Gastroesophageal sphincter (tissue), 3 donors: ENCODE measurements at regions not wholly inside any gene's neighbourhood (a gene's known extent, or its start where the extent isn't known, plus 50 kb on each side); places are given as distances from the start of the nearest gene placed in this dataset.

ENCODE experiments used
- CTCF ChIP-seq, 4 experiments: fragments of 200-600 bp in 2 of 4; fragments of 450-650 bp in 2 of 4; sonication (generic) in 1 of 4; IDR thresholded peaks; one replicate each; pipeline ENCODE4 v1.5.1; 2017 to 2019; ENCODE audit warnings: antibody characterized with exemption in 4 of 4, mild to moderate bottlenecking in 2 of 4, moderate library complexity in 2 of 4
- EP300 ChIP-seq: sonication (generic); formaldehyde crosslinking; IDR thresholded peaks from one replicate; pipeline ENCODE4 v1.6.1; 2017; ENCODE audit warnings: antibody characterized with exemption, mild to moderate bottlenecking
- POLR2A ChIP-seq, 2 donors: fragments of 450-650 bp; IDR thresholded peaks; one replicate each; pipeline ENCODE4 v1.6.1; 2017; ENCODE audit warnings: antibody characterized with exemption in 2 of 2, mild to moderate bottlenecking in 2 of 2, moderate library complexity in 1 of 2
- POLR2AphosphoS5 ChIP-seq: sonication (generic); formaldehyde crosslinking; IDR thresholded peaks from one replicate; pipeline ENCODE4 v1.6.1; 2017; ENCODE audit warnings: antibody characterized with exemption

- TF ChIP-seq CTCF (IDR thresholded peaks at IDR 0.05) (no peak), POLR2AphosphoS5 (no peak), POLR2A (IDR thresholded peaks at IDR 0.05) (no peak), EP300 (no peak)
These were observed 106.6 kb downstream of the MAF start for GRCh38 chr16:79493911-79494310.
